HG03064 (cell line): ENCODE measurements at regions not wholly inside any gene's neighbourhood (a gene's known extent, or its start where the extent isn't known, plus 50 kb on each side); places are given as distances from the start of the nearest gene placed in this dataset.
"Not testable (repeated sequence)": the region's sequence is repeated elsewhere in the genome, so short reads cannot be mapped to it uniquely, and the experiment has no call there.

Experiments used
- ATAC-seq: cut with Tn5 transposase; IDR thresholded peaks from one replicate; pipeline ENCODE4 v1.9.1; 2021; ENCODE audit warnings: low read depth; ENCODE audit not compliant: unreplicated experiment

DNA sequence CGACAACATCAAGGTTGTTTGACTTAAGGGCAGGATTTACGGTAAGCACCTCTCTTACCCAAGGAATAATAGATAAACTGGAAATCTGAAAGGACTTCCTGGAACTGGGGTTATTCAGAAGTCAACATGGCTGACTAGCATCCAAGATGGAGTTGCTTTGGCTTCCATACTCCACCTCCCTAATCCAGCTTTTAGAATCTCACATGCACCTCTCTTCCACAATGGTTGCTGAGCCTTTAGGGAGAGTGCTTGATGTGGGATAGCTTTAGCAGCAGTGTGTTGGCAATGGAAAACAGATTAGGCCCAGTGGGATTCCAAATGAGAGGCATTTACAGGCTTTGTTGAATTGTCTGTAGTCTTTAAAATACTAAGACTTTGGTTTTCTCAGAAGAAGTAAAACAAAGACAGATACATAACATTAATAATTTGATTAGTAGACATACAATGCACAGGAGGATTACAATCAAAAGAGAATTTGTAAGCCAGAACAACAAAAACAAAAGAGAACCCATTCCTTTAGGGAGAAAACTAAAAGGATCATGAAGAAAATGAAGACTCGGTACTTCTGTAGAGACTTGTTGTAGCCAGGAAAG lies 222.0 kb downstream of the HS3ST3B1 start:
- no peak for ATAC-seq

DNA sequence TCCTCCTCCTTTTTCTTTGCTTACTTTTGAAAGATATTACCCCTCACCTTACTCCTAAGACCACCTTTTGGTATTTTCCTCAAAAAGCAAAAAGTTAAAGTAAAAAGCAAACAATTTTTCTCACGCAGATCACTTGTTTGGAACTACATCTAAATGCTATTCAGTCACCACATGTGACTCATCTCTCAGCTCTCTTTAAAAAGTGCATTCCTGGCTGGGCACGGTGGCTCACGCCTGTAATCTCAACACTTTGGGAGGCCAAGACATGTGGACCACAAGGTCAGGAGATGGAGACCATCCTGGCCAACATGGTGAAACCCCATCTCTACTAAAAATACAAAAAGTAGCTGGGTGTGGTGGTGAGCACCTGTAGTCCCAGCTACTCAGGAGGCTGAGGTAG lies 218.0 kb downstream of the HS3ST3B1 start:
- not testable (repeated sequence) for ATAC-seq

DNA sequence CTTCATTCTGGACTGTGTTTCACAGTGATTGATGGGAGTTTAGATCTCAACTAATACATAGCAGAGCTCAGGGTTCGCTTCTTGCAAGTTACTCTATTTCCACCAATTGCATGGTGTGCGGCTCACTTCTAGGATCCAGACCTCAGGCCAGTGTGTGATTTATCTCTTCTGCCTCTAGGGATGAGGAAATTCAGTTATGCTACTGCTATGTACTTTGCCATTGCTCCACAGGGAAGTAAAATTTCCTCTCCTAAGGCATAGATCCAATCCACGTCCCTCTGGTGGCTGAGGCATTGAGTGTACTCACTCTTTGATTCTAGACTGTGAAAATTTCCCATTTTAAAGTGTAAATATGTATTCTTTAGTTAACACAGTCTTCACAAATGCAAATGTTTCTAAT lies 214.1 kb downstream of the HS3ST3B1 start:
- ATAC-seq = no peak

DNA sequence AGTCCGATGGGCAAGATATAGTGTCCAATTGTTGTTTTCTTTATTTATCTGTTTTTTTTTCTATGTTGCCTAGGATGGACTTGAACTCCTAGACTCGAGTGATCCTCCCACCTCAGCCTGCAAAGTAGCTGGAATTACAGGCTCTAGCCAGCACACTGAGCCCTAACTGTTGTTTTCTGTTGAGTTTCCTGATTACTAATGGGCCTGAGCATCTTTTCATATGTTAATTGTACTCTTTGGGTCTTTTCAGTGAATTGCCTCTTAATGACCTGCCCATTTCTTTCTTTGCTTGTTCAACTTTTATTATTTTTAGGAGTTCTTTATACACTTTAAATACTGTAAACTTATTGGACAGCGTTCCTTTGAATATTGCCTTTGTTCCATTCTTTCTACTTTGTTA lies 213.0 kb downstream of the HS3ST3B1 start:
- no peak for ATAC-seq

DNA sequence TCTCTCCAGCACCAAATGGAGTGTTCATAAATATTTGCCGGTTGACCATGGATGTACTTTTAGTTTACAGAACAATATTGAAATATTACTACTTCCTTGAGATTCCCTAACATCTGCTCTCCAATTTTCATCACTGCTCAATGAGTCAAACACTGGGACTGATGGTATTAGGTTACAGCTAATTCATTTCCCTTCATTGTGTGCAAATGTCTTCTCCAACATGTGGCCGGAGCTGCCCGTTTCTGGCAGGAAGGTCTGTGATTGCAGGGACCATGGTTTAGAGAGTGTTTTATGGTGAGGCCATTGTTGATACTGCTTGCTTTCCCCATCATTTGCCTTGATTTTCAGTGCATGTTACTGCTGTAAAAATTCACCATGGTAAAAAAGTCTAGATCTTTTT lies 209.3 kb downstream of the HS3ST3B1 start:
- no peak for ATAC-seq

DNA sequence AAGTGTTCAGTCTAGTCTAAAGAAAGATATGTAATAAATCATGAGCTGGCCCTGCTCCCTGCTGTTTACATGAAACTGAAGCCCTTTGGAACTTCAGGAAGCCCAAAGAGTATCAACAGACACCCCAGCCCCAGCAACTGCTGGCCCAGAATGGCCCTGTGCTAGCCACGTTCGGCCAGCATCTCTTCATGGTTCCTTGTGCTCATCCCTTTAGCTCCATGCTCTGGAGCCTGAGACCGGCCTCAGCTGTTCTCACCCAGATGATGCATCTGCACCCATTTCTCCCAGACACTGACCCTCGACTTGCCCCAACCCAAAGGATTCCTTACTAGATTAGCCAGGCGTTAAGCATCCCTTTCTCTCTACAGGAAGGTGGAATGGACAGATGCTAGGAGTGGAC lies 207.3 kb downstream of the HS3ST3B1 start:
- no peak for ATAC-seq

DNA sequence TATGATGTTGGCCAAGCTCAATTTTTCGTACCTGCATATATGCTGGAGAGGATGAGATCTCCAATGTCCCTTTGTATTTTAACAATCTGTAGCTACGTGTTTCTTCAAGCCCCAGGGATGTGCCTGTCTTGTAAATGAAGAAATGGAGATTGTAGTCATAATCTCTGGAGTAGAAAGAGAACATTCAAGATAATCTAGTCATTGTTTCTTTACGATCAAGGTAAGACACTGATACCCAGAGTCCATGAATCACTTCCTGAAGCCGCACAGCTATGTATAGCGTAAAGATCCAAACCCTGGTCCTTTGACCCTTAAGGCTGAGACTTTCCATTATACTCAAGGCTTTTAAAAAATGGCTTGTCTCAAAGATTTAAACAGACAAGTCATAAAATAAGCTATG lies 205.5 kb downstream of the HS3ST3B1 start:
- no peak for ATAC-seq

DNA sequence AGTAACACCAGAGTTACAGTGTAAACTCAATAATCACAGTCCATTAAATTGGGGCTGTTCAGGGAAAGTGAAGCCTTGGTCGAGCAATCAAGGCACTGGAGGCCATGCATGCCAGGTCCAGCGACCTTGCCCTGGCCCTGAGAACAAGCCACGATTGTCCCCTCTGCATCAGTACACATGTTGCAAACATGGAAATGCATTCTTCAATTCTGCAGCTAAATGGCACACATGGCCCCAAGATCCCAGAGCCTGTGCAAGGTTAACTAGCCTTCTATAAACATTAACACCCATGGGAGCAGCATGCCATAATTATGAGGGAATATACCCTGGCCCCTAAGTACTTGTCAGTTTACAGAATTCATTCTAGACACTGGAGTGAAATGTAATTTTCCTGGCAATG lies 204.7 kb downstream of the HS3ST3B1 start:
- ATAC-seq = no peak

DNA sequence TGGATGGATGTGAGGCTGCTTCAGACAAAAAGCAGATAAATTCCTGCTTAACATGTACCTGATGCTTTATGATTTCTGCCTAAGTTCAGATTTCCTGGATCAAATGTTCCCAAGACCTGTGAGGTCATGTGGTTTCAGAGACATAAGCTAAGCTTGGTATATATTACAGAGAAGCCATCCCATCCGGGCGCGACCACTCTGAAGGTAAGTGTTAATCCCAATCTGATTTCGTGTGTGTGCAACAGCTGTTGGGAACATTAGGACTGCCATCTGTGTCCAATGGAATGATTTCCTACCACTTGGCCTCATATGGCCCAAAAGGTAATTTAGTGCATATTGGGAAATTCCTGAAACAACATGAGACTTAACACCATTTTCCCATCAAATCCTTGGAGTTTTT lies 199.1 kb downstream of the HS3ST3B1 start:
- no peak for ATAC-seq

DNA sequence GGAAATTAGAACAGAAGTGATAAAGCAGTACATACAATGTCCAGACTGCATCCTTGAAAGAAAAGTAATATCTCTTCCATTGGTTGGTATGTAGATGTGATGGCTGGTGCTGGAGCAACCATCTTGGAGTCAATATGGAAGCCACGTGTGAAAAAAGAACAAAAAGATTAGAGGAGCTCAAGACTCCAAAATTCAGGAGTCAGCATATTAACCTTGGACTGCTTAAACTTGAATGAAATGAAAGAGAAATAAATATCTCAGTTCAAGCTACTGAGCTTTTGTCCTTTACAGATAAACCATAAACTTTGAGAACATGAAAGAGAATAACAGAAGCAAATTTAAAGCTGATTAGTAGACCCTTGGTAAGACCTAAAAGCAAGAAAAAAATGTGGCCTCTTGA lies 197.9 kb downstream of the HS3ST3B1 start:
- ATAC-seq = no peak

DNA sequence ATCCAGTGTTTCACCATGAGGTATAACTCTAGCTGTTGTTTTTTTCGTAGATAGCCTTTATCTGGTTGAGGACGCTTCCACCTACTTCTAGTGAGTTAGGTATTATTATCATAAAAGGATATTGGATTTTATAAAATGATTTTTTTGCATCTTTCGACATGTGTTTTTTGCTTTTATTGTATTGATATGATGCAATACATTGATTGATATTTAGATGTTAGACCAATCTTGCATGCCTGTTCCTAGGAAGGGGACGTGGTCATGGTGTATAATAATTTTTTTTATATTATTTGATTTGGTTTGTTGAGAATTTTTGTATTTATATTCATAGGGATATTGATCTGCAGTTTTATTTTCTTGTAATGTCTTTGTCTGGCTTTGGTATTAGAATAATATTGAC lies 193.3 kb downstream of the HS3ST3B1 start:
- no peak for ATAC-seq

DNA sequence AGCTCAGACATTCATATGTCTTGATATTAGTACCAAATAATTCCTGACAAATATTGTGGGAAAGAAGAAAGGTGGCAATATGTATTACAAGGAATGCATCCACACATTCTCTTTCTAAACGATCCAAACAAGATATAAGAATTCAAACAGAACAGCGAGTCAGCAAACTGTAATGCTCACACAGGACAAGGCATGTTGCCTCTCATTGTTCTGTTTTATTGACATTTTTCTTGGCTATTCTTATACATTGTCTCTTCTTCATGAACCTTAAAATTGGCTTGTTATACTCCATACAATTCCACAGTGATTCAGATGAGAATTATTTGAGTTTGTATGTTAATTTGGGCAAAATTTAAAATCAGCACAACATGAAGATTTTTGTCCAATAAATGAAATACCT lies 189.1 kb downstream of the HS3ST3B1 start:
- no peak for ATAC-seq

DNA sequence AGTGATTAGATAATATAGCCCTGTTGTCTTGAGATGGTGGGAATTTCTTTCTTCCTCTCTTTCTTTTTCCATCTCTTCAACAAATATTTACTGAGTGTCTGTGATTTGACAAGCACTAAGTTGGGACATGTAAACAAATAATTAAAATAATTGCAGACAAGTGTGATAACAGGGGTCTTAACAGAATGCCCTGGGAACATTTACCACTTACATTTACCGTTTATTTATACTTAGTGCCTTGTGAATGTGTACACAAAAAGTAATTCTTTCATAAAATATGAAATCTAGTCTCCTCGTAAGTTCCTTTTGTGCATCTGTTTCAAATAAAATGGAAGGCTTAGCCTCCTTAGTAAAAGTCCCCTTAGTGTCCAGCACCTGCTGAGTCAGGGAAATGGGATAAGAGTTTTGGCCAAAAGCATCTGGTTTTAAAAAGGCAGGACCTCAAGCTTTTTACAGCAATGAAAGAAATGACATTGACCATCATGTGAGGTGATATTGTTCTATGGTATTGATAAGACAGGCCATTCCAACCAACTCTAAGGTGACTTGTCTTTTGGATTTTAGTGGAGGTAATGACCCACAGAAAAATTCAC lies 188.2 kb downstream of the HS3ST3B1 start:
- ATAC-seq = no peak

DNA sequence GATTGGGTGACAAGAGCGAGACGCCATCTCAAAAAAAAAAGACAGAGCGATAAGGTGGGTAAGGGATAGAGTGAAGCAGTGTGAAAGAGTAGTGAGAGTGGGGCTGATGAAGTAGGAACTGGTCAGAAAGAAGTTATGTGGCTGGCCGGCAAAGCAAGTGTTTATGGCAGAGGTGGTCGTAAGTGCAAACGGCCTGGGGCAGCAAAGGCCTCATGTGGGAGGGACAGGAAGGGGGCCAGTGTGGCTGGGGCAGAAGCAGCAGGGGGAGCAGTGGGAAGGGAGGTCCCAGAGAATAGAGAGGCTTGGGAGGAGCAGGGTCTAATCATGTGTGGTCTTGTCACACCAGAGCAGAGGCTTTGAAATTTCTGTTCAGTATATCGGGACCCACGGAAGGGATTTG lies 186.2 kb downstream of the HS3ST3B1 start:
- ATAC-seq = no peak

DNA sequence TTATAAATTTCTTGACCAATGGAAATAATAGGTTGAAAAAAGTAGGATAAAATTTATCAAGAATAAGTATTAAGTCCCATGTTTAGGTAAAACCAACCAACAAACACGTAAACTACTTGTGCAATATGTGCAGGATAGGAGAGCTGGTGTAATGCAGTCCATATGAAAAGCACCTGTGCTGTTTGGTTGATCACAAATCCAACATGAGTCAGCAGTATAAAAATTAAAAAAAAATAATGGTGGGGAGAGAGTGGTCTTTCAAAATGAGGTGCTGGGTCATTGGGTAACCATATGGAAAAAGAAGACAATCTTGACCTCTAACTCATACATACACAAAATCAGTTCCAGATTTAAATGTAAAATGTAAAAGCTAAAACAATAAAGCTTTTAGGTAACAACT lies 181.8 kb downstream of the HS3ST3B1 start:
- ATAC-seq = no peak

DNA sequence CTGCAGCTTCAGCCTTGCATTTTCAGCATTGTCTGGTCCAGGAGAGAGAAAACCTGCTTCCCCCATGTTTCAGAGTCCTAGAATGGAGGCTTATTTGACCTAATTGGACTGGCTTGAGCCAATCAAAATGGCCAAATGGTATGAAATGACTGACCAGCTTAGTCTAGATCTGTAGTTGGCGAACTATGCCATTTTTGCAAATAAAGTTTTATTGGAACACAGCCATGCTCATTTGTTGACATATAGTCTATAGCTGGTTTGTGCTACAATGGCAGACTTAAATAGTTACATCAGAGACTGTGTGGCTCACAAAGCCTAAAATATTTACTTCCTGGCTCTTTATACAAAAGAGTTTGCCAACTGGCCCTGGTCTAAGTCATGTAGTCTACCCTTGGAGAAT lies 180.8 kb downstream of the HS3ST3B1 start:
- ATAC-seq = no peak

DNA sequence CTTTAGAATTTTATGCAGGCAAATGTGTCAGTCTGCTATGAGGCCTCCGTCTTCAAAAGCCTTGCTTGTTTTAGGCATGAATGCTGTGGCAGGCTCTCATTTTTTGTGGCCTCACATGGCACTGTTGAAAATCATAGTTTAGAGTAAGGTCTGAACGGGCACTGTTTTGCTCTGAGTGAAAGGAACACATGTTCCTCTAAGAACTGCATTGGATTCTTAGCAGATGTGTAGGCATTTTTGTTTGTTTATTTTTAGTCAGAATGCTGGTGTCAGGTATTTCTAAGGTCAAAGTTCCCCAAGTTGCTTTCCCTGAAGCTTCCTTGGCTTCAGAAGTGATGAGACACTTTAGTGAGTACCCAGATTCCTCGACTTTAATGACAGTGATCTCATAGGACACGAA lies 173.7 kb downstream of the HS3ST3B1 start:
- no peak for ATAC-seq

DNA sequence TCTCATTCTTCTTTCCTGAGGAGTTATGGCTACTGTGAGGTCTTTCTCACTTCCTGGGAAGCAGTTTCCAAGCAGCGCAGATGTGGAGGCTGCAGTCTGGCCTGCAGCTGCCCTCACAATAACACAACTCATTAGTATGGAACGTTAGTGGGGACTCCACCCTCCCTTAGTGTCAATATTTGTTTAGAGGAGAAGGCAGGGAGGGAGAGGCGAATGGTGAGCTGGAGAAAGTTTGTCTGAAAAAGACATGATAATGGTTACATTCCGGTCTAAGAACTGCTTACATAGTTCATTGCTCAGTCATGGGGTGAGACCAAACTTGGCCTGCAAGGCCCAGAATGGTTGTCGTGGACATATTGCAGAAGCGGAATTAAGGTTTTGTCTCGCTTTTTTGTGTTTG lies 170.2 kb downstream of the HS3ST3B1 start:
- ATAC-seq = no peak

DNA sequence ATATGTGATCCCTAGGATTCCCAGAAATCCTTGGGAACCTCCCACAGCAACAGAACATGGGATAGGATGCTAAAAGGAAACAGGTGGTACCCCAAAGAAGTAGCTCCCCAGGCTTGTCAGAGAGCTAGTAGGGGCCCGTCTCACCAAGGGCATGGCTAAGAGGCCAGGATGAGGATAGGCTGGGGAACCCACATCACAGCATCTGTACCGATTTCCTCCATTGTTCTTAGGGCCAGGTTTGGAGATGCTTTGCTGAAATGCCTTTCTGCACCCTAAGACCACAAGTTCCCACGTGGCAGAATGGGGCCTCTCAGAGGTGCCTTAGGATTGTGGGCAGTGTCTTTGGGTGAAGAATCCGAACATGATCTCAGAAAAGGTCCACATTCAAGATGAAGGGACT lies 169.5 kb downstream of the HS3ST3B1 start:
- no peak for ATAC-seq

DNA sequence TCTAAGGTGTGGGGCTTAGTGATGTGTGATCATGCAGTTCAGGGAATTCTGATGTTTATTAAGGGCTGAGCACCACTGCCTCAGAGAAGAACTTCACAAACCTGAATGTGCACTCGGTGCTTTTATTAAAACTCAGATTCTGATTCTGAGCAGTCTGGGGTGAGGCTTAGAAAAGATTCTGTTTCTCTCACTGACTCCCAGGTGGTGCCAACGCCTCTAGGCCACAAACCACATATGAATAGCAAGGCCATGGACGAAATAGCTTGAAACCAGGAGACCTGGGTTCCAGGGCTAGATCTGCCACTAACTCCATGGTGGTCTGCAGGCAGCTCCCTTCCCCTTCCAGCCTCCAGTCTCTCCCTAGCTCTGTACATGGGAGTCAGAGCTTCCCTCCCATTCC lies 169.1 kb downstream of the HS3ST3B1 start:
- ATAC-seq = no peak

DNA sequence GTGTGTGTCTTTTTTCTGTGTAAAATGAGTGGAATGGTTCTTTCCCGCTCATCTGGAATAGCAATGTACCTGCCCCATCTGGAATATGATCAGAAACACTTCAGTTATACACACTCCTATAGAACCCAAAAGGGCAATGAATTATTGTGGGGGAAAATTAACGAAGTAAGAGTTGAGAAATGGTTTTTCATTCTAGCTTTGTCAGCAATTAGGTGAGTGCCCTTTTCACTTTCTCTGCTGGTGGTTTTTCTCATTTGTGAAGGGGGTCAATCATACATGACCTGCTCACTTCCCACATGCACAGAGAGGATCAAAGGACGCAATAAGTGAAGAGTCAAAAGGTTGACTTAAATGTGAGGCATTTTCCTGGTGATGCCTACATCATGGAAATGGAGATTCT lies 168.0 kb downstream of the HS3ST3B1 start:
- no peak for ATAC-seq

DNA sequence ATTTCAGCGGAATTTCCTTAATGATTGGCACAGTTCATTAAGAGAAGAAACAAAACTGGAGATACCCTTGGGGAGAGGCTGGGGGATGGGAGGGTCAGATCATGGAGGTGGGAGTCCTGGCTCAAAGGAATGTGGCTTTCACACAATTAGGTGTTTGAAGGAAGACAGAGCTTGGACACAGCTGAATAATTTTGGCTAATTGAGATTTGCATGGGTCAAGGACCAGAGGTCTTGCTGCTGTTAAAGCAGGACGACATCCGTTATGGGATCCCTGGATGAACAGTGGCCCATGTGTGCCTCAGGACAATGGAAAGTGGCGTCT lies 160.3 kb downstream of the HS3ST3B1 start:
- no peak for ATAC-seq
